ENCODE measurements at regions not wholly inside any gene's neighbourhood (a gene's known extent, or its start where the extent isn't known, plus 50 kb on each side); places are given as distances from the start of the nearest gene placed in this dataset.

- TF ChIP-seq CTCF (IDR thresholded peaks at IDR 0.05) (no peak), POLR2A (IDR thresholded peaks at IDR 0.05) (no peak)
Measured at GRCh38 chr11:97754976-97755375, 1265.8 kb upstream of the CNTN5 start.

Measured in sigmoid colon (tissue), 3 donors.